Activated naive CD4-positive, alpha-beta T cell treated with Interleukin-2 at 50 U/mL for 16 hours (primary cell): ENCODE measurements at regions not wholly inside any gene's neighbourhood (a gene's known extent, or its start where the extent isn't known, plus 50 kb on each side); places are given as distances from the start of the nearest gene placed in this dataset.

Experiments used
- DNase-seq: peaks from one replicate; pipeline ENCODE4 v3.0.0-alpha.2; 2020

DNA sequence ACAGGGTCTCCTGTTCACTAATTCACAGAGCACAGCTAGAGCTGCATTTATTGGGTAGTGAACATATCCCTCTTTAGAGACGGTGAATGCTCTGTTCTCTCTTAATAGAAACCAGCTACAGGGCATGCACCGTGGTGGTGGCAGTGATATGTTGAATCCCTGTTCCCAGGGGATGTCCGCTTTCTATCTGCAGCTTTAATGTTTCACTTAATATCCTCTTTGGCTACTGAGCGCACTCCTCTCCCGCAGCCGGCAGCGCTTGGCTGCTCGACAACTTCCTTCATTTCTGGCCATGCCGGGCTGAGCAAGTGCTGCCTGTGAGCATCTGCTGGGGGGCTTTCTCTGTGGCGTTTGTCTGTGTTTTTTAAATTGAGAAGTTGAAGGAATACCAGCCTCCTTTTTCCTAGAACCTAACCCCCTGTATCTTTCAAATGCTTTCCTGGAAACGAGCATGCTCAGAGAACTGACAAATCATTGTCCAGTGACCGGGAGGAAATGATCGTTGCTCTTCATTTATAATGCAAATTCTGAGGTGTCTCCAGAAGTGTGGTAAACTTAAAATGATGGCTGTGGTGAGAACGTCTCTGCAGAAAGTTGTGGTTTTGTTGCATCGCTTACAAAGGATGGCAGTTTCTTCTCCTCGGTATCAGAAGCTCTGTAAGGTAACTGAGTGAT, 297.9 kb downstream of the UTRN start:
- DNase-seq = peak; percentile 34

DNA sequence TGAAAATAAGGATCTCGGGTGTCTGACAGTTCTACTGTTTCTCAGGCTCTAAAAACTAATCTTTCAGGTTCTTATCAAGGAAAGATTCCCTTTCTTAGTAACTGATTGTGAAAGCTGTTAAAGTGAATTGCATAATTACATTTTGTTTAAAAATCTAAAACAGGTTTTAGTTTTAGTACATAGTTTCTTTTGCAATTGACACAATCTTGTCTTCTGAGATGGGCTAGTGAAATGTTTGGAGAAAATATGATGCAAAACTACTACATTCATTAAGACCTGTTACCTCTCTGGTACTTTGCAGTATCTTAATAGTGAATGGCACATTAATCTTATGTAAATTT, 298.4 kb downstream of the UTRN start:
- no peak for DNase-seq

GRCh38 chr6:144585217-144585814, 300.2 kb downstream of the UTRN start:
- DNase-seq = no peak

- DNase-seq = no peak
These were observed 301.9 kb downstream of the UTRN start for GRCh38 chr6:144586986-144587385.

DNA sequence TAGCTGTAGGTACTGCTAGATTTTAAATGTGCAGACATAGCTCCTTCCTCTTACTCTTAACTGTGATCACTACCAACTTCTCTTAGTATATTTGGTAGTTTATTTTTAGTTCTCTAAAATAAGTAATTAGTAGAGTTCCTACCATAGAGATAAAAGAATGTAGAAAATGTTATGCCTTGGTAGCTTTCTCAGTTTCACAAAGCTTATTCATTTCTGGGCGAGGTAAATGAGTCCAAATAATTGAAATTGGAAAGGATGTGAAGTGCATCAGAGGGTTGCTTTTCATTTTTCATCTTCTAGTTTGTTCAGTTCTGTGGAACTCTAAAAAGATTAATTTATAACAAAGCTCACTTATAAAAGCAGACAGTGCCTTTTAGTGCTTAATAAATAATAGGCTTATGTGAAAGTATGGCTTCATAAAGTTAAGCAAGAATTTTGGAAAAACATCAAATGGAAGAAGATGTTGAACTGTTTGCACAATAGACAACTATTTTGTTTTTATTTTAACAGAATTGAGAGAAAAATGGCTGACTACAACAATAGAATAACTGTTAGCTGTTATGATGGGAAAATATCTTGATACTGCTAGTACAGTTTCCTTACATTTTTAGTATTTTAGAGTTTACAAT, 303.7 kb downstream of the UTRN start:
- no peak for DNase-seq

DNA sequence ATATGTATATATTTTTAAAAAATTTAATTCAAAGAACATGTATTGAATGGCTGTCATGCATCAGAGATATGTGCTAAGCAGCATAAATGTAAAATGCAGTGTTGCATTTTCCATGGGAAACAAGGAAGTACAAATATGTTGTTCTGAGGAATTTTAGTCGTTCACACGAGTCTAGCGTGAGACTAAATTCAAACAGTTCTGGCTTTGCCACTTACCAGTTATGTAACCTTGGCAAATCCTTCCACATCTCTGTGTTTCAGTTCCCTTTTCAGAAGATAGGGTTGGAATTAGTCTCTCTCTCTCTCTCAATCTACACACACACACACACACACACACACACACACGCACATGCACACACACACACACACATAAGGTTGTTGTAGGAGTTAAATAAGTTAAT, 305.4 kb downstream of the UTRN start:
- no peak for DNase-seq

DNA sequence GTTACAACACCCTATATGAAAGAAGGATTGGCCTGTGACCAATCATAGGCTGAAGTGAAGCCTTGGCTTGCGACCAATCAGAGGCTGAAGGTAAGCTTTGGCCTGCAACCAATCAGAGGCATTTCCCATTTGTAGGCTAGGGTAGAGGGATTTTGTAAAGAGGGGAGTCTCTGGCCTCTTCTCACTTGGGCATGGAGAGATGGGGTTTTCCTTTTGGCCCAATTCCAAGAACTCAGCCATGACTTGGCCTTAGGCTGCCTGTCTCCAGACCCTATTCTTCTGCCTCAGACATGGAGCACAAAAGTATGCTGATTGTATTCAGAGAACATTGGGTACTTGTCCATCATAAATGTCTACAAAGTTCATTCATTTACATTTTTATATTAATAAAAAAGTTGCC, 308.3 kb downstream of the UTRN start:
- no peak for DNase-seq

- no peak for DNase-seq
These were observed 309.4 kb downstream of the UTRN start for GRCh38 chr6:144594585-144594984.

DNA sequence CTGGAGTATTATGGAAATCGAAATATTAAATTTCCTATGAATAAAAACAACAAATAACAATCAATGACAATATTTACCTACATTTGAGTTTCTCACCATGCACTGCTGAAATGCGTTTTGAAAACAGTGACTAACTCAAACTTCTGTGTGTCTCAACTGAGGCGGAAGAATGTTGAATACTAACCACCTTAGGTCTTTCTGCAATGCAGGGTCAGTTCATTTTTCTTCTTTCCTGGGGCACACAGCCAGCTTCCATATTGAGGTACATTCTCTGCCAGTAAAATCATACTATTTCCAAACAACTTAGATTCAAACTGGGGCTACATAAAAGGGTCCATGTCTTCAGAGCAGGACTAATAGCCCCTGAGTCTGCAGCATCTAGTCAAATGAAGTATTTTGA, 310.1 kb downstream of the UTRN start:
- no peak for DNase-seq

DNA sequence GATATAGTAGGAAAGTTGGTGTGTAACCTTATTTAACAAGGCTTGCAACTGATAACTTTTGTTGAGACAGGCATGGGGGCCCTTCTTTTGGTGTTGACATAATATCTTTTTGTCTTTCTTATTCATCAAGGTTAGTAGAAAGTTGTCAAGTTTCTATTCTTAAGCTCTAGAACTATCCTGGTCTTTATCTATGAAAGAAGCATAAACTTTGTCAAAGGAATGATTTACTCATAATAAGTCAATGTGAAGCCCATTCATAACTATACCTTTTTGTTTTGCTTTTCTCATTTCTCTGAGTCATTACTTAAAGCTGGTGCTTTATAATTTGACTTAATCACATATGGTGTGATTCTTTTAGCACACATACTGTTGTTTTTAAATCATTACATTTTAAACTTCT, 312.4 kb downstream of the UTRN start:
- DNase-seq = no peak

DNA sequence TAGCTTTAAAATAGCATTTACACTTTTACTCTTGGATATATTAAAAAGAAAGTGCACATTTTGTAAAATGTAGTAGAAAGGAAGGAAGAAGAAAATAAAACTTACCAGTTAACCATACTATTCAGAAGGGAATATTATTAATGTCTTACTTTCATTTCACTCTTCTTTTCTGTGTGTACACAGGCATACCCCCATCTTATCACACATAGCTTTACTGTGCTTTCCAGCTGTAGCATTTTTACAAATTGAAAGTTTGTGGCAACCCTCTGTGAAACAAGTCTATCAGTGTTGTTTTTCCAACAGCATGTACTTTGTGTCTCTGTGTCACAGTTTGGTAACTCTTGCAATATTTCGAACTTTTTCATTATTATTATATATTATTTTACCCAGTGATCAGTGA, 314.5 kb downstream of the UTRN start:
- no peak for DNase-seq

GRCh38 chr6:144601221-144601620, 316.1 kb downstream of the UTRN start:
- DNase-seq = no peak

- no peak for DNase-seq
These were observed 317.5 kb downstream of the UTRN start for GRCh38 chr6:144602523-144603180.

DNA sequence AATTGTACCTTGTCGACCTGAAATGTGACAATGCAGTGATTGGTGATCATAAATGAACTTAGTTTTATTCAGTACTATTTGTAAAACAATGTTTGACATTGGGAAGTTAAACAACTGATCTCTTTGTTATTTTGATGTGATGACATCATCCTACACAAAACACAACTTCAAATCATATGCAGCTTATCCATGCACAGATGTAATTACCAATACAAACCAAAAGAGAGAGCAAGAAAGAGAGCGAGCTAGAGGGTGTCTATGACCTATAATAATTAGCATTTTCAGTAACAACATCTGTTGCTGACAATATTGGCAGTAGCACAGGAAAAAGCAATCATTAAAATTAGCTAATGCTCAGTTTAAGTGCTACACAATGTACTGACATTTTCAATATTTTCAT, 320.9 kb downstream of the UTRN start:
- DNase-seq = no peak

DNA sequence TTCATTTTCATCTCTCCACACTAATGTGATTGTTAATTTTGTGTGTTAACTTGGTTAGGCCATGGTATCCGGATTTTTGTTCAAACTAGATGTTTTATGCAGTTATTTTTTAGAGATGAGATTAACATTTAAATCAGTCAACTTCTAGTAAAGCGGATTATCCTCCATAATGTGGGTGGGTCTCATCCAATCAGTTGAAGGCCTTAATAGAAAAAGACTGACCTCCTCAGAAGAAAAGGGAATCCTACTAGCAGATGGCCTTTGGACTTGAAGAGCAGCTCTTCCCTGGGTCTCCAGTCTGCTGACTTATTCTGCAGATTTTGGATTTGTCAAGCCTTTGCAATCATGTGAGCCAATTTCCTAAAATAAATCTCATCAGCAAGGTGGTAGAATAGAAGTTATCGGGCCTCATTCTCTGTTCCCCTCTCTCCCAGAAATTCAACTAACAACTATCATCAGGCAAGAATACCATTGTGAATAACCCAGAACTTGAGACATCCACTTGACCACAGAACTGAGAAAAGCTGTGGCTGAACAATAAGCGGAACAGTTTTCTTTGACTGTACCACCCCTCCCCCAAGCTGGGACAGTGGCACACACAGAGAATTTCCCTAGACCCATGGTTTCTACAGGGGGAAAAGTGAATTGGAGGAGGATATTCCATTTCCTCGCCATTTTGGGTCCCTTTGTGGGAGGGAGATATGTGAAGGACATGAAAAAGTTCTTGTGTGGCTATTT, 323.0 kb downstream of the UTRN start:
- DNase-seq = no peak

- no peak for DNase-seq
These were observed 327.7 kb downstream of the UTRN start for GRCh38 chr6:144612811-144613210.

DNA sequence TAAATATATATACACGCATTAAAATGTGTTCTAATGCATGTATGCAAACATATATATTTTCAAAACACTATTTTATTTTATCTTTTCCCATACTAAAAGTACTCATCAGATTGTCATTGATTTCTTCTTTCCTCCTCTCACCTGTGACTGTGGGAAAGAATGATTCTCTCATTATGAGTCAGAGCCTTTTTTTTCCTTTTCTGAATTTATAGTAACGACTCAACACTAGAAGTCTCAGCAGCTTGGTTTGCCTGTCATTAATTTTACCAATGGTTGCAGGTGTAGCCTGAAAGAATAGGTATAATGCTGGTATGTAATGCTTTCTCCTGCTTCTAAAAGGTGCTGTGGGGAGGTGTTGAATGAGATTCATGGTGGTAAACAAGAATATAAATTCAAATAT, 328.7 kb downstream of the UTRN start:
- no peak for DNase-seq

DNA sequence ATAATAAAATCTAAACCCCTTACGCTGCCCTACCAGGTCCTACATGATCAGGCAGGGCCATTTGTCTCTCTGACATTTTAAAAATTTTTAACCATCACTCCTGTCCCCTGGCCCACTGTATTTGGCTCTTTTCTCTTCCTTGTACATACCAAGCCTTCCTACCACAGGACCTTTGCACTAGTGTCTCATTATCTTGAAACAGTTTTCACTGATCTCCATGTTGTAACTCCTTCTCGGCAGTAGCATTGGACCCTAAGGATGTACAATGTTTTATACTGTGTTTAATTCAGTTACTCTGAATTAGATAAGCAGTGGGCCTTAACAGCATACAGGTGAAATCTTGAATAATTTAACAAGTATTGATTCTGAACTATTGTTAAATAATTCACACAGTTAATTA, 330.7 kb downstream of the UTRN start:
- no peak for DNase-seq

GRCh38 chr6:144617191-144617590, 332.1 kb downstream of the UTRN start:
- DNase-seq = no peak

- no peak for DNase-seq
These were observed 332.6 kb downstream of the UTRN start for GRCh38 chr6:144617708-144618107.

DNA sequence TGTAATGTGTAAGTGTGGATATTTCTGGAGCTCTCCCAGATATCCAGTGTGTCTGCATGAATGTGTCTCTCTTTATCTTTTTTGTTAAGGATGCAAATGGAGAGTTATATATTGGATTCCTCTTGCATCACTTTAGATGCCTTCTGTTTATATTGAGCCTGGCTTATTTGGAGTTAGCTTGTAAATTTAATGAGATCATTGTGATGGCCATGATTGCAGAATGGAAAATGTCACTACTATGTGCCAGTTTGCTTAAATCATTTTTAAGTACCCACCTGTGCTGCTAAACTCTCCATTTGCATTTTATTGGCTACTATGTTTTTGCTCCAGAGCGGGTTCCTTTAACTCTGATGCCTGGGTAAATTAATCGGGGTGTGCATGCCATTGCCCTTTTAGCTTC, 334.8 kb downstream of the UTRN start:
- DNase-seq = no peak

DNA sequence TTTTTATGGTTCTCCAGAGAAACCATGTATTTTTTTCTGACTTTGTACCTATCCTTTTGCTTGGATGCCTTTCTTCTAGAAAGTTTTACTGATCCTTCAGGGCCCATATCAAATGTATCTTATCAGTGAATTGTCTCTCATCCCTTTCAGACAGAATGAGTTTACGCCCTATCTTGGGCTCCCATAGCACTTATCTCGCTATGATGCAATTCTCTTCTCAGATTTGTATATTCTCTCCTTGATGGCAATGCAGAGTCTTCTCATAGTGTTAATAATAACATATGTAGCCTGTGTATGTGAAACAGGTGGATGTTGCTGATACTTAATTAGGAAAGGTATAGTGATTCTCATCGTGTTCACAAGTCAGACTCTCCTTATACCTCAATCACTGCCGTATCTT, 336.2 kb downstream of the UTRN start:
- no peak for DNase-seq

DNA sequence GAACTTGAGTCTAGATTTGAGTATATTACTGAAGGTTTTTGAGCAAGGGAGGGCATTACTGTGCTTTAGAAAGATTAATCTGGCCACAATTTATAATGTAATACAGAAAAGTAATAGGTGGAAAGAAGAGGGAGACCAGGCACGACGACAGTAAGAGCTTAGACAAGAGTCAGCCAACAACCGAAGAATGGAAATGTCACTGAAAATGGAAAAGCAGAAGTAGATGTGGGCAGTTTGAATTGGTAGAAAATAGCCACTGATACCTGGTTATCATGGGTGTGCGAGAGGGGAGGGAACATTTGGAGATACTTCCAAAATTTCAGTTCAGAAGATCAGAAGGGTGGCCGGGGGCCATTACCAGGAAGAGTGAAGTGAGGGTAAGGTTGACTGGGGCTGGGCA, 339.1 kb downstream of the UTRN start:
- no peak for DNase-seq

GRCh38 chr6:144624716-144625115, 339.6 kb downstream of the UTRN start:
- no peak for DNase-seq
